PFSK-1 (cell line): ENCODE measurements at regions not wholly inside any gene's neighbourhood (a gene's known extent, or its start where the extent isn't known, plus 50 kb on each side); places are given as distances from the start of the nearest gene placed in this dataset.

ENCODE experiments used
- FOXP2 ChIP-seq: optimal IDR thresholded peaks from 2 replicates; pipeline ENCODE3; 2011; ENCODE audit warnings: borderline replicate concordance, control low read depth, inconsistent platforms; ENCODE audit not compliant: insufficient read depth; ENCODE audit errors: extremely low read length, extremely low read depth
- POLR2AphosphoS5 ChIP-seq: IDR thresholded peaks from 2 replicates; pipeline ENCODE4 v1.6.1; 2012; ENCODE audit warnings: low read depth, mild to moderate bottlenecking, control low read depth, low read length, moderate library complexity
- SIN3A ChIP-seq: IDR thresholded peaks from 2 replicates; pipeline ENCODE4 v1.6.1; 2012; ENCODE audit warnings: mild to moderate bottlenecking, low read length, moderate library complexity, borderline replicate concordance; ENCODE audit not compliant: insufficient read depth
- TAF1 ChIP-seq: IDR thresholded peaks from 2 replicates; pipeline ENCODE4 v1.6.1; 2012; ENCODE audit warnings: low read length, control low read depth, borderline replicate concordance; ENCODE audit not compliant: insufficient read depth
- TF ChIP-seq, protein P1 (sequence below), 2 experiments: IDR thresholded peaks; 2 replicates each; pipeline versions ENCODE4 v1.6.1 to v1.8.0; 2011 to 2012; ENCODE audit warnings: low read depth in 2 of 2, low read length in 2 of 2, control low read depth in 1 of 2, inconsistent platforms in 1 of 2, mild to moderate bottlenecking in 1 of 2, moderate library complexity in 1 of 2; ENCODE audit not compliant: insufficient read depth in 1 of 2

DNA sequence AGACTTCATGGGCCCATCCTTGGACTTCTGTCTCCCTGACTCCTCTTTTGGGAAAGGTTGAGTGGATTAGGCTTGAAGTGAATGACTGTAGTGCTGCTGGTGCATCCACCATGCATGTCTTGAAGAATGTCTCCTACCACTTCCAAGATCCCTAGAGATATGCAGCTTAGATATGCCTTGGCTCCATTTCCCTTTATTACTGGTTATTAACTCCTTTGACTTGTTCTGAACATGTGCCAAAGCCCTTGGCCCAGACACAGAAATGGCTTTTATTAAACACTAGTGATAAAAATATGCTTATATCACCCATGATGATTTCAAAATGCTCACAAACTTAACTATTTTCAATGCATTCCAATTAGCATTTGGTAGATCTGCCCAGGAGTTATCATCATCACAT lies 90.0 kb upstream of the SLC14A2 start:
- no peak for TF ChIP-seq SIN3A
- no peak for TF ChIP-seq TAF1
- TF ChIP-seq, protein P1, sequence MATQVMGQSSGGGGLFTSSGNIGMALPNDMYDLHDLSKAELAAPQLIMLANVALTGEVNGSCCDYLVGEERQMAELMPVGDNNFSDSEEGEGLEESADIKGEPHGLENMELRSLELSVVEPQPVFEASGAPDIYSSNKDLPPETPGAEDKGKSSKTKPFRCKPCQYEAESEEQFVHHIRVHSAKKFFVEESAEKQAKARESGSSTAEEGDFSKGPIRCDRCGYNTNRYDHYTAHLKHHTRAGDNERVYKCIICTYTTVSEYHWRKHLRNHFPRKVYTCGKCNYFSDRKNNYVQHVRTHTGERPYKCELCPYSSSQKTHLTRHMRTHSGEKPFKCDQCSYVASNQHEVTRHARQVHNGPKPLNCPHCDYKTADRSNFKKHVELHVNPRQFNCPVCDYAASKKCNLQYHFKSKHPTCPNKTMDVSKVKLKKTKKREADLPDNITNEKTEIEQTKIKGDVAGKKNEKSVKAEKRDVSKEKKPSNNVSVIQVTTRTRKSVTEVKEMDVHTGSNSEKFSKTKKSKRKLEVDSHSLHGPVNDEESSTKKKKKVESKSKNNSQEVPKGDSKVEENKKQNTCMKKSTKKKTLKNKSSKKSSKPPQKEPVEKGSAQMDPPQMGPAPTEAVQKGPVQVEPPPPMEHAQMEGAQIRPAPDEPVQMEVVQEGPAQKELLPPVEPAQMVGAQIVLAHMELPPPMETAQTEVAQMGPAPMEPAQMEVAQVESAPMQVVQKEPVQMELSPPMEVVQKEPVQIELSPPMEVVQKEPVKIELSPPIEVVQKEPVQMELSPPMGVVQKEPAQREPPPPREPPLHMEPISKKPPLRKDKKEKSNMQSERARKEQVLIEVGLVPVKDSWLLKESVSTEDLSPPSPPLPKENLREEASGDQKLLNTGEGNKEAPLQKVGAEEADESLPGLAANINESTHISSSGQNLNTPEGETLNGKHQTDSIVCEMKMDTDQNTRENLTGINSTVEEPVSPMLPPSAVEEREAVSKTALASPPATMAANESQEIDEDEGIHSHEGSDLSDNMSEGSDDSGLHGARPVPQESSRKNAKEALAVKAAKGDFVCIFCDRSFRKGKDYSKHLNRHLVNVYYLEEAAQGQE (IDR thresholded peaks at IDR 0.05; ENCODE audit: insufficient read depth in 1 of 2, low read depth in 2 of 2, low read length in 2 of 2): no peak
- no peak for TF ChIP-seq POLR2AphosphoS5
- TF ChIP-seq FOXP2: no peak

DNA sequence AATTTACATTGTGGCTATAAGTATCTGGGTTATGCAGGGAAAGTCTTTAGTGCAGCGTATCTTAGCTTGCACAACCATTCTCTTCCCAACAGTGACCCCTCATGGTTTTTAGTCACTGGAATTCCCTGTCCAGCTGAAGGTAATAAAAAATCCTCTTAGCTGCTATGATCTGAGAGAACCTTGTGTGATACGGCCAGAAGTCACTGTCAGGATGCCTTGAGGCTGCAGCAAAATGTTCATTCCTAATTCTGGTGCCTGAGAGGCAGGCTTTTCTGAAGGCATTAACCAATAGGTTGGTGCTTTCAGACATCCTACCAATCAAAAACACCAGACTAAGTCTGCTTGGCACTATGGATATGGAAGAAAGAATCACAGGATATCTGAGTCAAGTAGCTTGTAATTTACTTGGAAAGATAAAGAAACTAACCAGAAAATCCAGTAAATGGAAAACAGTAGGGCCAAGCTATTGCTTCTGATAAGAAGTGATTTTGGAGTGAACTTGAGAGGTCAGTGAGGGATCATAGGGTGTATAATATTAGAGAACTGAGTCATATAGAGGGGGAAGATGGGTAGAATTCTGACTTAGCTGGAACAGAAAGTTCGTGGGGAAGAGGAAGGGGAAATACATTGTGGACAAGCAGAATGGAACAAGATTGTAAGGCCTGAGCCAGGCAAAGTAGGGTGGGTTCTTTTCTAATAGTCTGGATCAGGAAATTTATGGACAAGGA lies 89.0 kb upstream of the SLC14A2 start:
- TF ChIP-seq SIN3A: no peak
- TF ChIP-seq, protein P1 (IDR thresholded peaks at IDR 0.05; ENCODE audit: insufficient read depth in 1 of 2, low read depth in 2 of 2, low read length in 2 of 2): no peak

DNA sequence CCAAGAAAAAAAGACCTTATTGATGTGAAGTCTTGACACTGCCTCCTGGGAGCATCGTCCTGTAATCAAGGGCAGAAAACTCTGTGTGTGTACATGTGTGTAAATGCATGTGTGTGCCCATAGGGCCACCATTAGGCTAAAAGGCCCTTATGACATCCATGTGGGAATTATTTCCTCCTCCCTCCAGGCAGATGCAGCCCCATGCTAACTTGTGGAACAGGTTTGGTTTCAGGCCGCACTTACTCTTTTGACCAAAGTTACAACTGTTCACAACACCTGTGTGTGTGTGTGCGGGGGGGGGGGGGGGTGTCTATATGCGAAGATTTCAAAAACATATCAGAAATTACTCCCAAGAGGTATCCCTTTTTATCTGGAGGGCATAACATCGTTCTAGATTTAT lies 87.4 kb upstream of the SLC14A2 start:
- TF ChIP-seq POLR2AphosphoS5 (no peak), TAF1 (no peak), SIN3A (no peak), FOXP2 (no peak)
- TF ChIP-seq, protein P1 (IDR thresholded peaks at IDR 0.05; ENCODE audit: insufficient read depth in 1 of 2, low read depth in 2 of 2, low read length in 2 of 2): no peak

GRCh38 chr18:45528712-45529336 lies 86.5 kb upstream of the SLC14A2 start:
- TF ChIP-seq FOXP2 (no peak), POLR2AphosphoS5 (no peak), TAF1 (no peak), SIN3A (no peak)
- TF ChIP-seq, protein P1 (IDR thresholded peaks at IDR 0.05; ENCODE audit: insufficient read depth in 1 of 2, low read depth in 2 of 2, low read length in 2 of 2): no peak
